ENCODE measurements at regions not wholly inside any gene's neighbourhood (a gene's known extent, or its start where the extent isn't known, plus 50 kb on each side); places are given as distances from the start of the nearest gene placed in this dataset.

- DNase-seq (no peak), ATAC-seq (no peak)
- H3K79me2 ChIP-seq (ENCODE audit: low read length), result no peaks in the 10 kb centered on the region
- no peak overlapping the region for H3K4me3 ChIP-seq (ENCODE audit: low read length)
- no peak overlapping the region for H3K27ac ChIP-seq (ENCODE audit: low read length)
- no peak overlapping the region for H3K4me2 ChIP-seq (ENCODE audit: low read length)
- BruUV-seq (replicated peaks), result no TSS peak
- no peaks in the 10 kb centered on the region for H3K36me3 ChIP-seq (ENCODE audit: low read depth, low read length)
- H4K20me1 ChIP-seq (ENCODE audit: low read length), result no peaks in the 10 kb centered on the region
- 0 out of 2 replicates have a peak, but pooled peaks cover 11% of the 10 kb centered on the region for H3K27me3 ChIP-seq (ENCODE audit: low read length)
- ChIA-PET CTCF (no interaction called here), POLR2A (ENCODE audit: unreplicated experiment) (no interaction called here)
- no peaks in the 10 kb centered on the region for H3F3A ChIP-seq (ENCODE audit: low read length, unreplicated experiment)
- no peak overlapping the region for H3K9ac ChIP-seq (ENCODE audit: low read length)
- TF ChIP-seq EZH2 (IDR thresholded peaks at IDR 0.05; ENCODE audit: low read length, unreplicated experiment) (no peak), CTCF (conservative IDR thresholded peaks at IDR 0.05; ENCODE audit: low read depth, low read length) (no peak), EZH2phosphoT487 (IDR thresholded peaks at IDR 0.05; ENCODE audit: borderline replicate concordance, low read length) (no peak)
- intact Hi-C loops (cut with micrococcal nuclease), result no loop called here
- no peak overlapping the region for H2AFZ ChIP-seq (ENCODE audit: low read length)
- no peaks in the 10 kb centered on the region for H3K4me1 ChIP-seq (ENCODE audit: insufficient read depth, low read length)
- H3K9me2 ChIP-seq (replicated peaks; ENCODE audit: low read length), result no peaks in the 10 kb centered on the region
- no peaks in the 10 kb centered on the region for H3K9me3 ChIP-seq (ENCODE audit: low read length)
Observed at GRCh38 chr10:7084280-7085005, 326.4 kb downstream of the SFMBT2 start.

GRCh38 chr10:7082967-7083366 lies 327.9 kb downstream of the SFMBT2 start:
- H3K27ac ChIP-seq (ENCODE audit: low read length), result no peak overlapping the region
- no peak overlapping the region for H3K4me2 ChIP-seq (ENCODE audit: low read length)
- H3K9me2 ChIP-seq (replicated peaks; ENCODE audit: low read length), result no peaks in the 10 kb centered on the region
- H3F3A ChIP-seq (ENCODE audit: low read length, unreplicated experiment), result no peaks in the 10 kb centered on the region
- H4K20me1 ChIP-seq (ENCODE audit: low read length), result no peaks in the 10 kb centered on the region
- no peak for ATAC-seq
- no peak for DNase-seq
- intact Hi-C loops (cut with micrococcal nuclease), result no loop called here
- POLR2A ChIA-PET (ENCODE audit: unreplicated experiment), result no interaction called here
- H2AFZ ChIP-seq (ENCODE audit: low read length), result no peak overlapping the region
- CTCF ChIA-PET, result no interaction called here
- H3K4me1 ChIP-seq (ENCODE audit: insufficient read depth, low read length), result no peaks in the 10 kb centered on the region
- H3K27me3 ChIP-seq (ENCODE audit: low read length), result 0 out of 2 replicates have a peak, but pooled peaks cover 11% of the 10 kb centered on the region
- no peaks in the 10 kb centered on the region for H3K36me3 ChIP-seq (ENCODE audit: low read depth, low read length)
- TF ChIP-seq CTCF (conservative IDR thresholded peaks at IDR 0.05; ENCODE audit: low read depth, low read length), result no peak
- no peak for TF ChIP-seq EZH2phosphoT487 (IDR thresholded peaks at IDR 0.05; ENCODE audit: borderline replicate concordance, low read length)
- no peak for TF ChIP-seq EZH2 (IDR thresholded peaks at IDR 0.05; ENCODE audit: low read length, unreplicated experiment)
- no peak overlapping the region for H3K9ac ChIP-seq (ENCODE audit: low read length)
- no peaks in the 10 kb centered on the region for H3K9me3 ChIP-seq (ENCODE audit: low read length)
- BruUV-seq (replicated peaks), result no TSS peak
- H3K79me2 ChIP-seq (ENCODE audit: low read length), result no peaks in the 10 kb centered on the region
- H3K4me3 ChIP-seq (ENCODE audit: low read length), result no peak overlapping the region

- Histone ChIP-seq H2AFZ (ENCODE audit: low read length) (no peak overlapping the region), H3K36me3 (ENCODE audit: low read depth, low read length) (no peaks in the 10 kb centered on the region), H3K4me2 (ENCODE audit: low read length) (no peak overlapping the region), H3K4me1 (ENCODE audit: insufficient read depth, low read length) (no peaks in the 10 kb centered on the region), H3K4me3 (ENCODE audit: low read length) (no peak overlapping the region), H3K79me2 (ENCODE audit: low read length) (no peaks in the 10 kb centered on the region), H3K27me3 (ENCODE audit: low read length) (0 out of 2 replicates have a peak, but pooled peaks cover 5% of the 10 kb centered on the region), H3K9me2 (replicated peaks; ENCODE audit: low read length) (no peaks in the 10 kb centered on the region), H4K20me1 (ENCODE audit: low read length) (no peaks in the 10 kb centered on the region), H3K9me3 (ENCODE audit: low read length) (no peaks in the 10 kb centered on the region), H3K27ac (ENCODE audit: low read length) (no peak overlapping the region), H3F3A (ENCODE audit: low read length, unreplicated experiment) (no peaks in the 10 kb centered on the region), H3K9ac (ENCODE audit: low read length) (no peak overlapping the region)
- no TSS peak for BruUV-seq (replicated peaks)
- POLR2A ChIA-PET (ENCODE audit: unreplicated experiment), result interaction anchor here (0.7 kb wide), 1 partner anchor 218 kb away, joined by 3 read pairs; no protein-coding TSS in a partner anchor
- no peak for ATAC-seq
- no peak for DNase-seq
- intact Hi-C loops (cut with micrococcal nuclease), result no loop called here
- CTCF ChIA-PET, result no interaction called here
- TF ChIP-seq EZH2phosphoT487 (IDR thresholded peaks at IDR 0.05; ENCODE audit: borderline replicate concordance, low read length) (no peak), CTCF (conservative IDR thresholded peaks at IDR 0.05; ENCODE audit: low read depth, low read length) (no peak), EZH2 (IDR thresholded peaks at IDR 0.05; ENCODE audit: low read length, unreplicated experiment) (no peak)
Observed at GRCh38 chr10:7077880-7078279, 333.0 kb downstream of the SFMBT2 start.
